Lower leg skin (tissue), 4 donors: ENCODE measurements at regions not wholly inside any gene's neighbourhood (a gene's known extent, or its start where the extent isn't known, plus 50 kb on each side); places are given as distances from the start of the nearest gene placed in this dataset.

Experiments
- DNase-seq, 2 donors: peaks; one replicate each; pipeline ENCODE4 v3.0.0-alpha.2; 2019; ENCODE audit warnings: low spot score in 2 of 2
- H3K4me3 ChIP-seq: fragments of 200-600 bp; sonication (generic); 2 replicates; pipeline ENCODE4 v1.5.1; 2017; ENCODE audit warnings: mild to moderate bottlenecking, low read depth; ENCODE audit not compliant: poor library complexity, severe bottlenecking
- CTCF ChIP-seq, 3 donors: fragments of 450-650 bp; IDR thresholded peaks; one replicate each; pipeline ENCODE4 v1.5.1; 2016; ENCODE audit warnings: antibody characterized with exemption in 3 of 3, mild to moderate bottlenecking in 3 of 3, moderate library complexity in 2 of 3
- POLR2A ChIP-seq, 2 donors: fragments of 450-650 bp; IDR thresholded peaks; one replicate each; pipeline ENCODE4 v1.6.1; 2016 to 2017; ENCODE audit warnings: antibody characterized with exemption in 2 of 2, mild to moderate bottlenecking in 1 of 2, moderate library complexity in 1 of 2
- WGBS, 2 donors: methylation state at CpG; one replicate each; pipeline ENCODE4 v1.1.5; 2018; 5-methylcytosine and 5-hydroxymethylcytosine counted together
- intact Hi-C: fragments of 100-400 bp; cut with DNase I; formaldehyde crosslinking; loops from one replicate; pipeline ENCODE4 v1.15.0; 2023; ENCODE audit warnings: low total_unique reads

- intact Hi-C loops, result no loop called here
- no peak for TF ChIP-seq POLR2A (IDR thresholded peaks at IDR 0.05)
- no peak for TF ChIP-seq CTCF (IDR thresholded peaks at IDR 0.05)
- WGBS, 2 donors, result 69 to 80% methylated on average over 3 of the region's 3 CpGs
- H3K4me3 ChIP-seq, result no peak overlapping the region
- no peak for DNase-seq
Observed at GRCh38 chr3:72278349-72279067, 493.6 kb upstream of the PROK2 start.

- WGBS, 2 donors, result 94 to 97% methylated on average over 4 of the region's 4 CpGs
- TF ChIP-seq CTCF (IDR thresholded peaks at IDR 0.05), result no peak
- TF ChIP-seq POLR2A (IDR thresholded peaks at IDR 0.05), result no peak
- DNase-seq, result no peak
- intact Hi-C loops, result no loop called here
- H3K4me3 ChIP-seq, result no peak overlapping the region
Observed at GRCh38 chr3:72277710-72278109, 492.8 kb upstream of the PROK2 start.

GRCh38 chr3:72276806-72277205 lies 491.9 kb upstream of the PROK2 start:
- TF ChIP-seq POLR2A (IDR thresholded peaks at IDR 0.05) (no peak), CTCF (IDR thresholded peaks at IDR 0.05) (no peak)
- intact Hi-C loops, result no loop called here
- H3K4me3 ChIP-seq, result no peak overlapping the region
- WGBS, 2 donors, result 52 to 67% methylated on average over 3 of the region's 3 CpGs
- no peak for DNase-seq

- no peak for TF ChIP-seq CTCF (IDR thresholded peaks at IDR 0.05)
- no peak for TF ChIP-seq POLR2A (IDR thresholded peaks at IDR 0.05)
- 67 to 71% methylated on average over 7 of the region's 7 CpGs for WGBS, 2 donors
- intact Hi-C loops, result no loop called here
- no peak overlapping the region for H3K4me3 ChIP-seq
- no peak for DNase-seq
Observed at GRCh38 chr3:72275331-72275751, 490.4 kb upstream of the PROK2 start.

- no peak overlapping the region for H3K4me3 ChIP-seq
- 22 to 24% methylated on average over 12 of the region's 12 CpGs for WGBS, 2 donors
- DNase-seq, result peak; percentile 85 to 90
- intact Hi-C loops, result no loop called here
- TF ChIP-seq CTCF (IDR thresholded peaks at IDR 0.05), result no peak
- no peak for TF ChIP-seq POLR2A (IDR thresholded peaks at IDR 0.05)
Observed at GRCh38 chr3:72274493-72275330, 489.8 kb upstream of the PROK2 start.
